Activated CD8-positive, alpha-beta memory T cell treated with anti-CD3 and anti-CD28 coated beads, Interleukin-2, amount 50 U/mL, for 4 hours (primary cell): ENCODE measurements at regions not wholly inside any gene's neighbourhood (a gene's known extent, or its start where the extent isn't known, plus 50 kb on each side); places are given as distances from the start of the nearest gene placed in this dataset.

Source experiments
- DNase-seq: peaks from one replicate; pipeline ENCODE4 v3.0.0-alpha.2; 2020

DNA sequence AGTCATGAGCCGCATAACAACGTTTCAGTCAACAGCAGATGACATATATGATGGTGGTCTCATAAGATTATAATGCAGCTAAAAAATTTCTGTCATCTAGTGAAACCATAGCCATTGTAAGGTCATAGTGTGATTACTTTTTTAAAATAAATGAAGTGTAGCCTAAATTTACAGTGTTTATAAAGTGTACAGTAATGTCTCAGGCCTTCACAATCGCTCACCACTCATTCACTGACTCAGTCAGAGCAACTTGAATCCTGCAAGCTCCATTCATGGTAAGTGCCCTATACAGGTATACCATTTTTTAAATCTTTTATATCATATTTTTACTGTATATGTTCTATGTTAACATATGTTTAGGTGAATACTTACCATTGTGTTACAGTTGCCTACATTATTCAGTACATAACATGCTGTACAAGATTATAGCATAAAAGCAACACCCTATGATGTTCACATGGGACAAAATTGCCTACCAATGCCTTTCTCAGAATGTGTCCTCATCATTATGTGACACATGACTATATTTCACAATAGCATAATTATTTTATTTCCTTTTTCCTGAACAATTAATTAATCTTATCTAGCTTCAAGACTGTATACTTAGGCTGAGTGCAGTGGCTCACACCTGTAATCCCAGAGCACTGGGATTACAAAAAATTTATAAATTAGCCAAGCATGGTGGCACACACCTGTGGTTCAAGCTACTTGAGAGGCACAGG, 1115.9 kb upstream of the ZEB2 start:
- DNase-seq: no peak

DNA sequence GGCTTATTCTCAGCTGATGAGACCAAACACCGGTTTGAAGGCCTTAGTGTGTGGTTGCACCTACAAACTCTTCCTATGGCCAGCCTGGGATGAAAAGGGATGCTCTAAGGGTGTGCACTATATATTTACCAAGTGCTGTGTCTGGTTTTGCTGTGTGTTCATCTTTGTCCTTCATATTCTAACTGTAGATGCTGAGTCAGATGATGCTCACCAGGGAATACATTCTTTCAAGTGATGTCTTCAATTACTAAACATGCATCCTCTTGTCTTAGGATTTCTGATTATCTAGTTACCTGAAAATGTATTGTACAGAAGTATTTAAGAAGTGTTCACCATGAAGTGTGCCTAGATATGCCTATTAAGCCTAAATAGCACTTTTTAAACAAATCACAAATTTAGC, 1111.6 kb upstream of the ZEB2 start:
- no peak for DNase-seq

DNA sequence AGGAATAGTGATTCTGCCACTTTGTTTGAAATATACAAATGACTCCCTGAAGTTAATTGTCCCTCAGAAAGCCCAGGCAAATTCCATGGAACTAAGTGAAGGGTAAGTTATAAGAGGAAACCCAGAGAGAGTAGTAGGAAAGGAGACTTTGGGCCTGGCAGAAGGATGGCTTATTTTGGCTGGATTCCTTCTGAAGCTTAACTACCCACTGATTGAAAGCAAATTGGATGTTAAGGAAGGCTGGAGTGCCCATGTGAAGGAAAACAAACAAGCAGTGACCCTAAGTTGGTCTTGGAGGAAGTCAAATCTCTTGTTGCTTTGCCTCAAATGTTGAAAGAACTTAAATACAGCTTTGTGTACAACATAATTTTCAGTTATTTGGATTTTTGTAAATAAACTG, 1106.4 kb upstream of the ZEB2 start:
- no peak for DNase-seq

DNA sequence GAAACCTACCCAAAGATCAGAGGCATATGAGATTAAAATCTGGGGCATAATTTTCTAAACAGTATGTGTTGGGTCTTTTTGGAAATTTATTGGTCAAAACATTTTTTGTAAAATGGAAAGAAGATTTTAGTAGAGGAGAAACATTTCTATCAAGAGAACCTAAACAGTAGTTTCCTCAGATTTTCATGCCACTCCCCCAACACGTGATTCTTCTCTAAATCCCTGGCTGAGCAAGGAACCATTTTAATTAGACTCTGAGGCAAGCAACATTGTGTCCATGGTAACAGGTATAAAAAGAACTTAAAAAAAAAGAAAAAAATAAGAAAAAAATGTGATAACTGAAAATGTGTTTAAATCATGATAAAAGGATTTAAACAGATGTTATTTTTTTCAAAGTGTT, 1105.2 kb upstream of the ZEB2 start:
- DNase-seq: no peak

DNA sequence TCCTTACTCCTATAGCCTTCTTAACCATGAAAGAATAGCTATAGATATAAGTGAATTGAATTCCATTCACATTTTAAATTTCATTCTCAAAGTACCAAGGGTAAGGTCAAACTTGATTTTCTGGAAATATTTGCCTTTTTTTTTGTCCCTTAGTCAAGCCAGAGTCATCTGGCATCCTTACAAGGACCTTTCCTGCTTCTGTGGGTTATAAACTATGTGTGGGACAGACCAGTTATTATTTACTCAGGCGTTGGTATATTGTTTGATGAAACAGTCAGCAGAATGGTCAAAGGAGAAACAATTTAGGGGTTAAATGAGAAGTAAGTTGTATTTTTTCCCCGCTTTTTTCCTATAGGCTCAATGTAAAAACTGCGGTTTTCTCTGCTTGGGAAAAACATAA, 1103.2 kb upstream of the ZEB2 start:
- no peak for DNase-seq

DNA sequence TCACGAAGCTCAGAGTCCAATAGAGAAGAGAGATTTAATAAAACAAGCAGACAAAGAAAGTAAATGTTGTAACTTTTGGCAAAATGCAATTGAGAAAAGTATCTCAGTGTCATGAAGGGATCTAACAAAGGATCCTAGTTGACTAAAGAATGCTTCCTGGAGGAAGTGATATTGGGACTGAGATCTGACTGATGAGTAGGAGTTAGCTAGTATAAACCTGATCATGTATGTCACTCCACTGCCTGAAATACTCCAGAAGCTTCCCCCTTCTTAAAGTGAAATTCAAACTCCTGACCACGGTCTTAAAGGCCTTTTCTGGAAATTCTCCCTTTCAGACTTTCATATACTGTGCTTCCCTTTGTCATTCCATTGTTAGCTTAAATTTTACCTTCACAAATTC, 1102.4 kb upstream of the ZEB2 start:
- DNase-seq: no peak

DNA sequence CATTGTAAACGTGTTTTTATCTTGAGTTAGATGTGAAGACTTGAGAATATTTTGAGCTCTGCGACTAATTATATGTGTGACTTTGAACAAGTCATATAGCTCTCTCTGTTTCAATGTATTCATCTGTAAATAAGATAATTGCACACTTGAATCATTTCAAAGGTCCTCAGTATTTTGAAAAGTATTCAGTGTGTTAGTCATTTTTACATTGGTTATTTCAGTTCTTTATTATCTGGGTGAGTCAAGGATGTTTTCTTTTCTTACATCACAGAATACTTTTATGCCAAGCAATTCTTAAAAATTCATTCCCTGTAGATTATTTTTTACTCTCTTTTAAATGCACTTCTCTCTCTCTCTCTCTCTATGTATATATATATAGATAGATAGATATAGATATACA, 1098.0 kb upstream of the ZEB2 start:
- DNase-seq: no peak

DNA sequence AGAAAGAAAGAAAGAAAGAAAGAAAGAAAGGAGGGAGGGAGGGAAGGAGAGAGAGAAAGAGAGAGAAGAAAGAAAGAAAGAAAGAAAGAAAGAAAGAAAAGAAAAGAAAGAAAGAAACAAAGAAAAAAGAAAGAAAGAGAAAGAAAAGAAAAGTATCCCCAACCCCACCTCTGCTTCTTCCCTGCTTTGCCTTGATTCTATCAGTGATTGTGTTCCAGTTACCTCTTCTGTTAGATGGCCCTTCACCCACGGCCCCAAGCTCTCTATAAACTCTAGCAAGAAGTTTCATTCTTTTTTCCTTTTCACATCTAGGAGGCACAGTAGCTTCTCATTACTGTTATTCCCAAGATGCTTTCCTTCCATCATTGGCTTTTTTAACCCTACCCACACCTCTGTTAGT, 1097.5 kb upstream of the ZEB2 start:
- DNase-seq: no peak

DNA sequence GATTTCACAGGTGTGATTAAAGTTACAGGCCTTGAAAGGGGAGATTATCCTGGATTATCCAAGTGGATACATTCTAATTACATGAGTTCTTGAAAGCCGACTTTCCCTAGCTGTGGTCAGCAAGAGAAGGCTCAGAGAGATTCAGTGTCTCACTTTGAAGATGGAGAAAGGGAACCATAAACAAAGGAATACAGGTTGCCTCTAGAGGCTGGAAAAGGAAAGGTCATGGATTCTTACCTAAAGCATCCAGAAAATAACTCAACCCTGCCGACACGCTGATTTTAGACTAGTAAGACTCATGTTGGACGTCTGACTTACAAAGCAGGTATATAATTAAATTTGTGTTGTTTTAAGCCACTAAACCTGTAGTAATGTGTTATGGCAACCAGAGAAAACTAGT, 1095.7 kb upstream of the ZEB2 start:
- DNase-seq: no peak

DNA sequence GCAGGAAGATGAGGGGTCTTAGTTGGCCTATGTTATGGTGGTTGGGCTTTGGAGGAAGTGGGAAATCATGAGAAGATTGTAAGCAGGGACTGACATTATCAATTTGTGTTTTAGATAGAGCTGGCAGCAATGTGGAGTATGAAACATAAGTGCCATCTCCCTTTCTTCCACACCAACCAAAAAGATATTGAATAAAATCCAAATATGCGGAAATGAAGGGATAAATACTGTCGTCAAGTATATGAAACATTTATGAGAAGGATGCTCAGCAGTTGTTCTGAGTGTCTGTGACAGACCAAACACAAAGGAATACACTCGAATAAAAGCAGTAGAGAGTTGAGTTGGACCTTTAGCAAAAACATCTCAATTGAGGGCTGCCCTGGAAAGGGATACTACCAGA, 1090.0 kb upstream of the ZEB2 start:
- no peak for DNase-seq

DNA sequence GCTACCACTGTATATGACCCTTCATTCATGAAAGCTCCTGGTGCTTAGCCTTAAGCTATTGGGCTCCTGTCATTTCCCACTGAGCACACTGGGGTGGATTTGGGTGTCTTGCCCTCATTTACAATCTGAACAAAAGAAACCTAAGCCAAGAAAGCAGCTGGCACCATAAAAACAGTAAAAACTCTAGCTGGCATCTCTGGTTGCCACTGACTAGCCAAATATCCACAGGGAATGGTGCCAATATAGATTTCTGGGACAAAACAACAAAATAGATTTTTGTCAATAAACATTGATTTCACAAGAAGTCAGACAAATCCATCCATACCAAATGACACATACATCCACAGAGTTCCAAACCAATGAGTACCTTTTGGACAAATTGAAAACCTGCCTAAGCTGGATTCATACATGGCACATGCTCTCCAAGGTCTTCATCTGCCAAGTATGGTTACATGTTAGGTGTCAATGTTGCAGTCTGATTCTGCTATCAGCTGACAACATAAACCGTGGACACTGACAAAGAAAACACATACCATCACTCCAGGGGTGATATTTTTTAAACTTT, 1081.5 kb upstream of the ZEB2 start:
- no peak for DNase-seq

DNA sequence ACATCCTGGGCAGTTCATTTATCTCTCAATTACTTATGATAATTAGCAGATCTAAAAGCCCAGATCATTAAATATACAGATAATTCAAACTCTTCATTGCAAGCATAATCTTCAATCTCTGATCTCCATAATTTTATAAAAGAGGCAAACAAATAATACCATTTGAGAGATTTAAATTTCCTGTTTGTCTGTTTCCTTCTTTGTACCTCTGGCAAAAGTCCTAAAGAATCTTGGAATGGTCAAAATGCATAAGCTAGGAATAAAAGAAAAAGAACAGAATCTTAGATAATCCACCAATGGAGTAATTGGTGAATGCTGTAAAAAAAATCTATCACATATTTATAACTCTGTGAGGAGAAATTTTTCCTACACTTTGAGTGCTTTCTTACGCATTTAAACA, 1080.9 kb upstream of the ZEB2 start:
- DNase-seq: no peak

DNA sequence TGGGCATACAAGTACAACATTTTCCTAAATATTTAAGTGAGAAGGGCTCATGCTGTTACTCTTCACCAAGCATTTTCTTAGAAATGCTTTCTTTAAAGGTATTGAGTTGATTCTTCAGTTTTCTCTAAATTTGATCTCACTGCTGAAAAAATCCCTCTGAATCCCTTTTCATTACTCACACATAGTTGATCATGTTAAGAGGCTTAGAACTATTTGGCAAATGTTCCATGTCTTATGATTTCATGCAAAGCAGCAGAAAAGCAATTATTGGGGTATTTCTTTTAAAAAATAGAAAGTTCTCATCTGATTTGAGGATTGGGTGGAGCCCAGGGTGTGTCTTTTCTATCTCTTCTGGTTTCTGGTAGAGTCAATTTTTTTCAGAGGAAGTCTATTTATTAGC, 1079.8 kb upstream of the ZEB2 start:
- DNase-seq: no peak

DNA sequence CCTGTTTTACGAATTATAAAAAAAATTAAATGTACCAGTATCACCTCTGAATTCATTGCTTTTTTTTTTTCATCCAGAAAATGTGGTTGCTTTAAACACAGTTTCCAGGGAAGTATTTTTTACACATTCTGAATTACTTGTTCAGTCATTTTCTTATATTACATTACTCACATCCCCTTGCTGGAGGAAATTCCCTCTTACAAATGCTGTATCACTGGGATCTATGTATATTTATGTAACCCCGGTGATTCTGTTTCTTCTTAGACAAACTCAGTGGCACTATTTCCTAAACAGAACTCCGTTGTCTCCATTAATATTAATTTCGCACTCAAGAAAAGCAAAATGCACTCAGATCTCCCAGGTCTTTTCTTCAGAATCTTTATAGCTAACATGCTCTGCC, 1078.5 kb upstream of the ZEB2 start:
- DNase-seq: no peak

DNA sequence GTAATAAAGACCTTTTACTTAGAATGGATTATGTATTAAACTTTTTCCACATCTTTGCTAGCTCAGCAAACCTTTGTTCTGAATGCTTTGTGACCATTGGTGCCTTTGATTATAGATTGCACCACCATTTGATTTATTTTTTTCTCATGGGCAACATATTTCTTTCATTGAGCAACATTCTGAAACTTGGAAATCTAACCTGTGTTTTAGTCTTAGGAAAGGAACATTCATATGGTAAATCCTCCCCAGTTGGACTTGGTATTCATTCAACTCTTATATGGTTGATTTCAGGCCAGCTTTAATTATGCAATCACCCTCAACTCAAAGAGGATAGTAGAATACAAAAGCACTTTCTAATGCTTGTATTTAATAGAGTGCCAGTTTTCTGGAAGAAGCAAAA, 1077.9 kb upstream of the ZEB2 start:
- DNase-seq: no peak

DNA sequence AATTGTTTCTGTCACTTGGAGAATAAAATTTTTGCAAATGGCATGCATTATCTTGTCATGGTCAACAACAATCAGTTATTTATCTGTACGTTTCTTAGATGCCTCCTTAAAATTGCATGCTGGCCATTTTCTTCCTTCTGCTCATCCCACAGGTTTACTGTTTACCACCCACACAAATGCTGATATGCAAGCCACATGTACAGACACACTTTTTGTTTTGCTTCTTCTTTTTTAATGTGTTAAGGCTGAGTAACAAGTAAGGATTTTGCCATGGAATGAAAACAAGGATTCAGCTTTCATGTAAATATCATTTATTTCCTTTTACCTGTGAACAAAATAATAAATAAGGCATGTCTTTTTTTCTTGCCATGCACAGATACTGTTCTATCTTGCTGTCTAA, 1077.1 kb upstream of the ZEB2 start:
- DNase-seq: no peak

DNA sequence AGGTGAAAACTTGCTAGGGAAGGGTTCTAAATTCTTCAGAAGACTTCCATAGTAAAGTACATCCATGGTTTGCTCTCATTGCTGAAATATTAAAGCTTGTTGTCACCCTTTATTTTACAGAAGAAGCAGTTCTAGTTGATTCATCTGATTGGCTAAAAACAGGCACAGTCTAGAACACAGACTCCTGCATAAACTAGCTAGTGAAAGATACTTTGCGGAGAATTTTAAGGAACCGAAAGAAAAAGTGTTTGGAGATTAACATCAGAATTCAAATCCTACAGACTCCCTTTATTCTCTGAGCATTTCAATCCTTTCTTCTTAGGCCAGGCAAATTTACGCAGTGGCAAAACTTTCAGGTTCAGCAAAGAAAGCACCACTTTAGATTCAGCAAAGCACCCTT, 1076.5 kb upstream of the ZEB2 start:
- DNase-seq: no peak

DNA sequence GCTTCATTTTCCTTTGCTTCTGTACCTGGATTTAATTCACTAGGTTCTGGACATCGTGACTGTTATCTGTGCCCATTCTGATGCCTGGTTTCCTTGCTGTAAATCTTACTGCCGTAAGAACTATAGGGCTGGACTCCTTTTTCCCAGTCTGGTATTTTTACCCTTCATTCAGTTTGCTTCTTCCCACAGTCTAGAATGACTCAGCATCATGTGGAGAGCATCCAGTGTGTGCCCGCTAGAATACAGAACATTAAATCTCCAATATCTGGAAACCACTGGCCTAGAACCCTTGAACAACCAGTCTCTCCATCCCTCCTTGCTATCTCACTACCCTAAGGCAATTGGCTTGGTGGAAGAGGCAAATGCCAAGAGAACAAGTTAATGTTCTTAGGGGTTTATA, 1075.4 kb upstream of the ZEB2 start:
- DNase-seq: no peak

DNA sequence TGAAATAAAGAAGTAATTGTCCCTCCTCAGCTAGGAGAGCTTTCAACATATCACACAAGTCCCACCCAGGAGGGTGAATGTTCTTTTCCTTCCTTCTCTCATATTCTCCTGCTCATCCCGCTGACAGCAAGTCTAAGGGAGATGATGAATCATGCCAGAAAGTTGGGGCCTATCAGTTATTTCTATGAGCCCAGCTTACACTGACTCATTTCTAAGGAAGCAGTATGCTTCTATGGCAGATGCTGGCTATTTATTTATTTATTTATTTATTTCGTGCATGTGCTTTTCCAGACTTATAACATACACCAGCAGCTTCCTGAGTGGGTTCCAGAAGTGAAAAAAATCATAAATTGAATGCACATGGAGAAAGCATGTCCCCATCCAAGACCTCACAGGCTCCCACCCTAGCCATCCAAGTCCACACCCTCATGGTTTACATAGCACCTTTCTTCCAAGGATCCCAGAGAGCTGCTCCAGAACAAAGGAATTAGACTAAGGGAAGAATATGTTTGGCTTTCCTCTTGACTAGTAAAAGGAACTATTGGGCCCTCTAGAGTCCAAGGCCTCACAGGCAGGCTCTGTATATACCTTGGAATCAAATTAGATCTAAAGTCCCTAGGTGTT, 1074.2 kb upstream of the ZEB2 start:
- DNase-seq: no peak

DNA sequence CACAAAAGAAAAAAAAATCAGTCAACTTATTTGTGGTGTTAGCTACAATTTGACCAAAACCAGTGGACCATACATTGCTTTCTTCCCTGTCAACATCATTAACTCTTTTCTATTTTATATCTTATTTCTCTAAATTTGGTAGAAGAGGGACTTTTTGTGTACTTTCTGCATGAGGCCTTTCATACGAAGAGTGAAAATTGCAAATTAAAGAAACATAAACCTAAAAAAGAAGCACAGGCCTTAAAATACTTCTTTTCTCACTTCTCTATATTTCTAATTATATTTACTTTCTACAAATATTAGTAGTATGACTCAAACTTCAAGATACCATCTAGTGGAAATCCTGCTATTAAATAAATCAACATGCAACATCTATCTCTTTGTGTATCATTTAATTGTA, 1073.4 kb upstream of the ZEB2 start:
- DNase-seq: no peak

DNA sequence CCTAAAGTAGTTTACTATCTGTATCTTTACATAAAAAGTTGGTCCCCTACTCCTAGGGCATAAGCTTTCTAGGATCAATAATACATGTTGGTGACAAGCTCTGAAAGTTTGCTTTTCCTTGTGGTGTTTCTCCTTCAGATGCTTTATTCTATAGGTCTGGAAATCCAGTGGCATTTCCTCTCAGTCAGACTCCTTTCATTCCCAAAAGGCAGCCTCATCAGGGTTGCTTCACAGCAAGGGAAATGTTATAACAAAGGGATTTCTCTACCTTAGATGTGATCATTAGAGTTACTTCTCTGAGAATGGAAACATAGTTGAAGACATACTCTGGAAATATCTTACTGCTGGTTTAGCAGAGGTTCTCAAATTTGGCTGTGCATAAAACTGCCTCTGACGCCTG, 1072.4 kb upstream of the ZEB2 start:
- DNase-seq: no peak

DNA sequence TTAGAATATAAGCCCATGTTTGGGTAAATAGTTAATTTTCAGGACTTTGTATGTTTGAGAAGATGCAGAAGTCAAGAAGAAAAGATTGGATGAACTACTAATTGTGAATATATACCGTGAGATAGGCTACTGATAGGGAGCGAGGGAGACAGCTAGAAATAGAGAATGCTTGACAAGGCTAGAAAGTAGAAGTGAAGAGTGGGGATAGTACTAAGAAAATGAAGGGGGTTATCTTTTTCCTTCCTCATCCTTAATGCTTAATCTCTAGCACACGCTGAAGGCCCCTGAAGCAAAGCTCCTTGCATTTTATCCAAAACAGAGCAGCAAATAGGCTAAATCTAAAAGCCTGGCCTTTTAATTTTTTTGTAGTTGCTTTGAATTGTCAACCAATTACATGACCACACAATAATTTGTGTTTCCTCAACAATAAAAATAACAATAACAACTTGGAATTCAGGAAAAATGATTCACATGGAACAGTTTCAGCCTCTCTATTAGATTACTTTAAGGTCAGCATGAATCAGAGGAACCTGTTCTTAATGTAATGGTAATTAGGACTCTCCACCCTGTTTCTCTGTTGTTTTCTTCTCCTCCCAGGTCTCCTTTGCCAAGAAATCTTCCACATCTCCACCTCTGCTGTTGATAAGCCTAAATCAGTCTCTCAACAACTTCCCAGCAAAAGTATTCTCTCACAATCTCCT, 1071.3 kb upstream of the ZEB2 start:
- DNase-seq: no peak

DNA sequence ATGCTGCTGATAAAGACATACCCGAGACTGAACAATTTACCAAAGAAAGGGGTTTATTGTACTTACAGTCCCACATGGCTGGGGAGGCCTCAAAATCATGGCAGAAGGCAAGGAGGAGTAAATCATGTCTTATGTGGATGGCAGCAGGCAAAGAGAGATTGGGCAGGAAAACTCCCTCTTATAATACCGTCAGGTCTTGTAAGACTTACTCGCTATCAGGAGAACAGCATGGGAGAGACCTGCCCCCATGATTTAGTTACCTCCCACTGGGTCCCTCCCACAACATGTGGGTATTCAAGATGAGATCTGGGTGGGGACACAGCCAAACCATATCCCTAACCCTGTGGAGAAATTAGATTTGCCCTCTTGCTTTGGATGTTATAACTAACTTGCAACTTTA, 1068.0 kb upstream of the ZEB2 start:
- DNase-seq: no peak

DNA sequence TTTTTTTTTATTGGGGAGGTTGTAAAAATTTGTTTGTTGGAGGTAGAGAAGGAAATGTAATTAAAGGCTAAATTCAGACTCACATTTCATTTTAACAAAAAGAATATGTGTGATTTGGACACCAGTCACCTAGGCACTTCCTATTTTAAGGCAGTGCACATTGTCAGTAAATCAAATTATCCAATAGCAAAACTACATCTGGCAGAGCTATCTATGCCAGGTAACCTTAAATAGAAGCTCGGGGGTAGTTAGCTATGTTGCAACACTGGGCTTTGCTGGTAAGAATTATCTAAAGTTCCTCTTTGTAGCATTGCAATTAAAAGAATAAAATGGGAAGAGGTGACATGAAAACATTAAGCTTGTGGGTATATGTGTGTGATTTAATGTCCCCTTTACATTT, 1064.4 kb upstream of the ZEB2 start:
- no peak for DNase-seq
